OCI-LY7 (cell line): ENCODE measurements at regions not wholly inside any gene's neighbourhood (a gene's known extent, or its start where the extent isn't known, plus 50 kb on each side); places are given as distances from the start of the nearest gene placed in this dataset.
"Not testable (repeated sequence)": the region's sequence is repeated elsewhere in the genome, so short reads cannot be mapped to it uniquely, and the experiment has no call there.

ENCODE experiments used
- BruUV-seq: library from RNA; stranded (reverse); fragments of 400-500 nt; replicated peaks from 2 replicates; lab custom pipeline; 2021; lab: Mats Ljungman, UMichigan
- CTCF ChIA-PET: fragments of 300-600 bp; sonication (Branson Sonifier 250); formaldehyde crosslinking; loops from one replicate; lab custom pipeline; 2022; ENCODE audit warnings: antibody characterized with exemption; ENCODE audit not compliant: unreplicated experiment; lab: Charles Lee
- POLR2A ChIA-PET: fragments of 300-600 bp; sonication (Branson Sonifier 250); formaldehyde crosslinking; loops from one replicate; lab custom pipeline; 2022; ENCODE audit warnings: antibody characterized with exemption; lab: Charles Lee
- DNase-seq: peaks from one replicate; pipeline ENCODE4 v3.0.0-alpha.2; 2015; ENCODE audit warnings: low spot score
- H2AFZ ChIP-seq: fragments of 200-600 bp; sonication (generic), shearing (Covaris generic); 2 replicates; pipeline ENCODE4 v1.6.1; 2014; ENCODE audit warnings: mild to moderate bottlenecking, antibody characterized with exemption, low read length, moderate library complexity
- H3K27ac ChIP-seq: fragments of 200-600 bp; sonication (generic); 2 replicates; pipeline ENCODE4 v1.5.1; 2014; ENCODE audit warnings: mixed run types, low read depth, mild to moderate bottlenecking, moderate library complexity, low read length, inconsistent platforms; ENCODE audit not compliant: poor library complexity, severe bottlenecking
- H3K36me3 ChIP-seq: fragments of 200-600 bp; sonication (generic); 2 replicates; pipeline ENCODE4 v1.6.1; 2014; ENCODE audit warnings: mild to moderate bottlenecking, antibody characterized with exemption, low read length, moderate library complexity, mixed read lengths; ENCODE audit not compliant: insufficient read depth
- H3K4me1 ChIP-seq: fragments of 200-600 bp; sonication (generic); 2 replicates; pipeline ENCODE4 v1.5.1; 2014; ENCODE audit warnings: mild to moderate bottlenecking, low read length; ENCODE audit not compliant: insufficient read depth, poor library complexity, severe bottlenecking
- H3K4me2 ChIP-seq: fragments of 200-600 bp; sonication (generic); 2 replicates; pipeline ENCODE4 v1.6.1; 2014; ENCODE audit warnings: mild to moderate bottlenecking, low read length
- H3K4me3 ChIP-seq: fragments of 200-600 bp; sonication (generic); 2 replicates; pipeline ENCODE4 v1.5.1; 2014; ENCODE audit warnings: mild to moderate bottlenecking, low read depth, low read length; ENCODE audit not compliant: poor library complexity, severe bottlenecking
- H3K79me2 ChIP-seq: fragments of 200-600 bp; sonication (generic); 2 replicates; pipeline ENCODE4 v1.6.1; 2016; ENCODE audit warnings: low read depth, mild to moderate bottlenecking, low read length, moderate library complexity, mixed read lengths; ENCODE audit not compliant: insufficient read depth
- H3K9me2 ChIP-seq: fragments of 200-600 bp; sonication (generic); 2 replicates; pipeline ENCODE4 v1.6.1; 2016; ENCODE audit warnings: mild to moderate bottlenecking, low read length, mixed read lengths; ENCODE audit not compliant: insufficient read depth
- H3K9me3 ChIP-seq: fragments of 200-600 bp; sonication (generic); 2 replicates; pipeline ENCODE4 v1.6.1; 2014; ENCODE audit warnings: mild to moderate bottlenecking, mixed run types, low read length, mixed read lengths
- H4K20me1 ChIP-seq: fragments of 200-600 bp; sonication (generic); 2 replicates; pipeline ENCODE4 v1.6.1; 2014; ENCODE audit warnings: mild to moderate bottlenecking, antibody characterized with exemption, low read length, moderate library complexity, mixed read lengths; ENCODE audit not compliant: insufficient read depth
- EZH2phosphoT487 ChIP-seq: fragments of 200-600 bp; sonication (generic); IDR thresholded peaks from 2 replicates; pipeline ENCODE4 v1.6.1; 2018; ENCODE audit warnings: low read depth, borderline replicate concordance, mild to moderate bottlenecking, mixed run types, antibody characterized with exemption, low read length, moderate library complexity, mixed read lengths
- intact Hi-C: fragments of 100-400 bp; cut with micrococcal nuclease; formaldehyde crosslinking; loops from one replicate; pipeline ENCODE4 v1.10.0; 2022; ENCODE audit not compliant: unreplicated experiment
- TF ChIP-seq, protein P1 (sequence below): fragments of 200-600 bp; sonication (generic); conservative IDR thresholded peaks from 2 replicates; pipeline ENCODE4 v1.5.1; 2014; ENCODE audit warnings: mild to moderate bottlenecking, antibody characterized with exemption, low read length, moderate library complexity, mixed read lengths

DNA sequence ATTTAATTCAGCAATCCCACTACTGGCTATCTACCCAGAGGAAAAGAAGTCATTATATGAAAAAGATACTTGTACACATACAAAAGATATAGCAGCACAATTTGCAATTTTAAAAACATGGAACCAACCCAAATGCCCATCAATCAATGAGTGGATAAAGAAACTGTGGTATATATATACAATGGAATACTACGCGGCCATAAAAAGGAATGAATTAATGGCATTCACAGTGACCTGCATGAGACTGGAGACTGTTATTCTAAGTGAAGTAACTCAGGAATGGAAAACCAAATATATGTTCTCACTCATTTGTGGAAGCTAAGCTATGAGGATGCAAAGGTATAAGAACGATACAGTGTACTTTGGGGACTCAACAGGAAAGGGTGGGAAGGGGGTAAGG is 102.8 kb upstream of the KCNMA1 start:
- DNase-seq, intact Hi-C loops, POLR2A ChIA-PET, H2AFZ ChIP-seq, H3K27ac ChIP-seq, H3K36me3 ChIP-seq, CTCF ChIA-PET, H3K4me3 ChIP-seq, H3K9me2 ChIP-seq, H4K20me1 ChIP-seq, H3K4me2 ChIP-seq, BruUV-seq, H3K79me2 ChIP-seq, H3K9me3 ChIP-seq, H3K4me1 ChIP-seq: not testable (repeated sequence)

- H4K20me1 ChIP-seq: no peaks in the 10 kb centered on the region
- H3K9me3 ChIP-seq: no peaks in the 10 kb centered on the region
- POLR2A ChIA-PET: interaction anchor here (0.6 kb wide), 1 partner anchor 12 kb away, joined by 3 read pairs; no protein-coding TSS in a partner anchor
- BruUV-seq: no TSS peak
- no peaks in the 10 kb centered on the region for H3K36me3 ChIP-seq
- DNase-seq: no peak
- CTCF ChIA-PET: no interaction called here
- no peaks in the 10 kb centered on the region for H3K4me1 ChIP-seq
- intact Hi-C loops: no loop called here
- no peak for TF ChIP-seq EZH2phosphoT487
- TF ChIP-seq, protein P1, sequence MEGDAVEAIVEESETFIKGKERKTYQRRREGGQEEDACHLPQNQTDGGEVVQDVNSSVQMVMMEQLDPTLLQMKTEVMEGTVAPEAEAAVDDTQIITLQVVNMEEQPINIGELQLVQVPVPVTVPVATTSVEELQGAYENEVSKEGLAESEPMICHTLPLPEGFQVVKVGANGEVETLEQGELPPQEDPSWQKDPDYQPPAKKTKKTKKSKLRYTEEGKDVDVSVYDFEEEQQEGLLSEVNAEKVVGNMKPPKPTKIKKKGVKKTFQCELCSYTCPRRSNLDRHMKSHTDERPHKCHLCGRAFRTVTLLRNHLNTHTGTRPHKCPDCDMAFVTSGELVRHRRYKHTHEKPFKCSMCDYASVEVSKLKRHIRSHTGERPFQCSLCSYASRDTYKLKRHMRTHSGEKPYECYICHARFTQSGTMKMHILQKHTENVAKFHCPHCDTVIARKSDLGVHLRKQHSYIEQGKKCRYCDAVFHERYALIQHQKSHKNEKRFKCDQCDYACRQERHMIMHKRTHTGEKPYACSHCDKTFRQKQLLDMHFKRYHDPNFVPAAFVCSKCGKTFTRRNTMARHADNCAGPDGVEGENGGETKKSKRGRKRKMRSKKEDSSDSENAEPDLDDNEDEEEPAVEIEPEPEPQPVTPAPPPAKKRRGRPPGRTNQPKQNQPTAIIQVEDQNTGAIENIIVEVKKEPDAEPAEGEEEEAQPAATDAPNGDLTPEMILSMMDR: no peak
- H3K79me2 ChIP-seq: no peaks in the 10 kb centered on the region
- H3K27ac ChIP-seq: no peak overlapping the region
- no peak overlapping the region for H2AFZ ChIP-seq
- no peaks in the 10 kb centered on the region for H3K9me2 ChIP-seq
- no peak overlapping the region for H3K4me3 ChIP-seq
- H3K4me2 ChIP-seq: no peak overlapping the region
Observed at GRCh38 chr10:77738496-77739158, 101.0 kb upstream of the KCNMA1 start.

DNA sequence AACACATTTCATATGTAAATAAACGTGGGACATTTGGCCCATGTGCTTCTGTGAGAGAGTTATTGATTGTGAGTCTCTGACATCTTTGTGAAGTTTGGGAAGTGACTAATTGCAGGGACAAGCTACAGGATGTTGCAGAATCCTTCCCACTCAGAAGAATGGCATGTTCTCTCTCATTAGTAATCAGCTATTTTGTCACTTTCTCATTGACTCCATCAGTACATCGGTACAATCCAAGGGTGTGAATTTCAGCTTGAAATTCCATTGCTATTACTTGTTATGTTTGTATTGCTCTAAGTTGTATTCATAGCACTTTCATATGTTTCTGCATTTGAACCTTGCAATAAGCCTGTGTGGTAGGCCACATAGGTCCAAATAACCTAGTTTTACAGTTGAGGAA is 100.0 kb upstream of the KCNMA1 start:
- TF ChIP-seq, protein P1: no peak
- TF ChIP-seq EZH2phosphoT487: no peak
- Histone ChIP-seq H3K4me2 (no peak overlapping the region), H3K4me3 (no peak overlapping the region), H3K9me2 (no peaks in the 10 kb centered on the region), H3K4me1 (no peaks in the 10 kb centered on the region), H2AFZ (no peak overlapping the region), H3K27ac (no peak overlapping the region), H3K9me3 (no peaks in the 10 kb centered on the region), H3K36me3 (no peaks in the 10 kb centered on the region), H4K20me1 (no peaks in the 10 kb centered on the region), H3K79me2 (no peaks in the 10 kb centered on the region)
- ChIA-PET CTCF (no interaction called here), POLR2A (no interaction called here)
- intact Hi-C loops: no loop called here
- DNase-seq: no peak
- no TSS peak for BruUV-seq

DNA sequence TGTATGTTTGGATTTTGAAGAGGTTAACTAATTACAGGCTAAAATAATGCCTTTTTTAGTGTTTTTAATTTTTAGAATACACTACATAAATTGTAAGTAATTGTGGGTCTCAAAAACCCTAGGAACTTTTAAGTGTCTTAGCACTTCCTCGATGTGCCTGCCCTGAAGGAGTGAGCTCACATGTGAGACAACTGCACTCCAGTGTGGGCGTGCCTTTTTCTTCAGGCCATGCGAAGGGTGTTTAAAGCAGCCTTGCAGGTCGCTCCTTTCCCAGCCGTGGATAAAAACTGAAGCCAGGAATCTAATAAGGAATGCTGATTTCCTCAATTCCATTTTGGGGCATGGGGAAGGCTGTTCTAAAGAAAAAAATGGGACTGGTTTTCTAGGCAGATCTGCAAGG is 97.5 kb upstream of the KCNMA1 start:
- DNase-seq, BruUV-seq, POLR2A ChIA-PET: not testable (repeated sequence)

More for the DNA sequence above, 97.5 kb upstream of the KCNMA1 start:
- H3K9me3 ChIP-seq, H3K4me3 ChIP-seq, intact Hi-C loops, H3K4me1 ChIP-seq, H3K9me2 ChIP-seq, H4K20me1 ChIP-seq, H3K36me3 ChIP-seq, H3K4me2 ChIP-seq, H3K27ac ChIP-seq, H2AFZ ChIP-seq, H3K79me2 ChIP-seq: not testable (repeated sequence)
- CTCF ChIA-PET: interaction anchor here (0.6 kb wide), 1 partner anchor 1558 kb away, joined by 3 read pairs; no protein-coding TSS in a partner anchor
